ENCODE measurements at regions not wholly inside any gene's neighbourhood (a gene's known extent, or its start where the extent isn't known, plus 50 kb on each side); places are given as distances from the start of the nearest gene placed in this dataset.

- Mint-ChIP-seq H3K9me3 (no peaks in the 10 kb centered on the region), H3K27ac (no peak overlapping the region), H3K27me3 (peaks cover 0 to 8% of the 10 kb centered on the region in 2 donors), H3K4me3 (no peak overlapping the region), H3K36me3 (ENCODE audit: insufficient read depth) (peaks cover under 1% of the 10 kb centered on the region), H3K4me1 (ENCODE audit: low read depth in 2 of 2) (peaks cover 0 to 10% of the 10 kb centered on the region in 2 donors)
- DNase-seq (no peak), ATAC-seq (replicated peaks) (no peak)
These were observed 277.2 kb upstream of the SLC24A2 start for GRCh38 chr9:20065796-20066700.

DNA sequence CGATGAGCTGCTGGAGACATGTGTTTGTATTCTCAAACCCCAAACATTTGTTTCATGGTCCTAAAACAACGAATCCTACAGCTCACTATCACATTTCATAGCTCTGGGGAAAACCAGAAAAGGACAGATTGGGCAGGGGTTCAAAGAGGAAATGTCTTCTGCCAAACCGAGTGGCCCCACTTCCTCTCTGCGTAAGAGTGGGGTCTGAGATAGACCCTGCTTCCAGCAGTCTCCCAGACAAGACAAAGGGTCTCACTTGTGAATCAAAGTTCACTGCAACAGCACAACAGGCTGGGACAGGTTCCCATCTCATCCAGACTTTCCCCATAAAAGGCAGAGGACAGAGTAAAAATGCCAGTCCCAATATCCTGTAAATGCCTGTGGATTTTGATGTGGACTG, 276.2 kb upstream of the SLC24A2 start:
- Mint-ChIP-seq H3K9me3 (no peaks in the 10 kb centered on the region), H3K4me1 (ENCODE audit: low read depth in 2 of 2) (peaks cover 0 to 10% of the 10 kb centered on the region in 2 donors), H3K4me3 (no peak overlapping the region), H3K27ac (no peak overlapping the region), H3K36me3 (ENCODE audit: insufficient read depth) (no peaks in the 10 kb centered on the region), H3K27me3 (peaks cover 3 to 12% of the 10 kb centered on the region in 2 donors)
- no peak for ATAC-seq (replicated peaks)
- DNase-seq, result no peak

- H3K4me3 Mint-ChIP-seq, result no peak overlapping the region
- H3K9me3 Mint-ChIP-seq, result no peaks in the 10 kb centered on the region
- peaks cover 17 to 18% of the 10 kb centered on the region in 2 donors for H3K27me3 Mint-ChIP-seq
- H3K36me3 Mint-ChIP-seq (ENCODE audit: insufficient read depth), result no peaks in the 10 kb centered on the region
- ATAC-seq (replicated peaks) (no peak), DNase-seq (no peak)
- H3K27ac Mint-ChIP-seq, result no peak overlapping the region
- no peaks in the 10 kb centered on the region for H3K4me1 Mint-ChIP-seq (ENCODE audit: low read depth in 2 of 2)
These were observed 265.9 kb upstream of the SLC24A2 start for GRCh38 chr9:20054734-20055133.

- ATAC-seq (replicated peaks), result no peak
- Mint-ChIP-seq H3K27ac (no peak overlapping the region), H3K4me3 (no peak overlapping the region), H3K27me3 (peaks cover 0 to 6% of the 10 kb centered on the region in 2 donors), H3K36me3 (ENCODE audit: insufficient read depth) (no peaks in the 10 kb centered on the region), H3K9me3 (no peaks in the 10 kb centered on the region), H3K4me1 (ENCODE audit: low read depth in 2 of 2) (no peaks in the 10 kb centered on the region)
- DNase-seq, result no peak
These were observed 260.1 kb upstream of the SLC24A2 start for GRCh38 chr9:20048985-20049384.

DNA sequence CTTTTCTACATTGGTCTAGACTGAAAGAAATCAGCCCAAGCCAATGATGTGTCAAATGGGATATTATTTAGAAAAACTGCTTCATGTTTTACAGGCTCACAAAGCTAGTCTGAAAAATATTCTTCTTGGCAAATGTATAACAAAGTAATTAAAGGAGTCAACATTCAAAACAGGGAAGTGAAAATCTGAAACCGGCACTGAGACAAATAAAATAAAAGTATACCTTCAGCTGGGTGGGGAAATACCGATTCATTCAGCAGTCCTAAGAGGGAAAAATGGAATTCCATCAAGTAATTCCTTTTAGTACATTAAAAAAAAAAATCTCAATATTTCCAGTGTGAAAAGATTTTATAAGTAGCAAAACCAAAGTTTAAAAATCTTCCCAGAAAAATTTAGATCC, 259.6 kb upstream of the SLC24A2 start:
- DNase-seq (no peak), ATAC-seq (replicated peaks) (no peak)
- peaks cover 2 to 4% of the 10 kb centered on the region in 2 donors for H3K4me1 Mint-ChIP-seq (ENCODE audit: low read depth in 2 of 2)
- no peak overlapping the region for H3K4me3 Mint-ChIP-seq
- H3K27ac Mint-ChIP-seq, result no peak overlapping the region
- H3K9me3 Mint-ChIP-seq, result no peaks in the 10 kb centered on the region
- H3K36me3 Mint-ChIP-seq (ENCODE audit: insufficient read depth), result no peaks in the 10 kb centered on the region
- peaks cover 0 to 4% of the 10 kb centered on the region in 2 donors for H3K27me3 Mint-ChIP-seq

DNA sequence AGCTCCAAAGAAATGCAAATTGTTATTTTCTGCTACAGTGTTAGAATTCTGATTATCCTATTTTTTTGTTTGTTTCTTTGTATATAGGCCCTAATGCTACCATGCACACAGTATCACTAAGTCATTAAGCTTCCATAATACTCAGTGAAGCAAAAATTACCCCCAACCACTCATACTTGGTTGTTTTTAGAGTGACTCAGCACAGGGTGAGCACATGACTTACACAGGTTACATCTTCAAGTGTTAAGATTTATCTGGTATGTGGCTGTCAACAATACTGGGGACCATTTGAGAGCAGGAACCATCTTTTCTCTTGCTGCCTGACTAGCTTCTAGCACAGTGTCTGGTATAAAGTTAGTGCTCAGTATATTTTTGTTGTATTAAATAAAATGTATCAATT, 255.8 kb upstream of the SLC24A2 start:
- no peaks in the 10 kb centered on the region for H3K27me3 Mint-ChIP-seq
- peaks cover 12 to 21% of the 10 kb centered on the region in 2 donors for H3K4me1 Mint-ChIP-seq (ENCODE audit: low read depth in 2 of 2)
- H3K36me3 Mint-ChIP-seq (ENCODE audit: insufficient read depth), result peaks cover 2% of the 10 kb centered on the region
- no peaks in the 10 kb centered on the region for H3K9me3 Mint-ChIP-seq
- no peak overlapping the region for H3K4me3 Mint-ChIP-seq
- ATAC-seq (replicated peaks) (no peak), DNase-seq (no peak)
- no peak overlapping the region for H3K27ac Mint-ChIP-seq

DNA sequence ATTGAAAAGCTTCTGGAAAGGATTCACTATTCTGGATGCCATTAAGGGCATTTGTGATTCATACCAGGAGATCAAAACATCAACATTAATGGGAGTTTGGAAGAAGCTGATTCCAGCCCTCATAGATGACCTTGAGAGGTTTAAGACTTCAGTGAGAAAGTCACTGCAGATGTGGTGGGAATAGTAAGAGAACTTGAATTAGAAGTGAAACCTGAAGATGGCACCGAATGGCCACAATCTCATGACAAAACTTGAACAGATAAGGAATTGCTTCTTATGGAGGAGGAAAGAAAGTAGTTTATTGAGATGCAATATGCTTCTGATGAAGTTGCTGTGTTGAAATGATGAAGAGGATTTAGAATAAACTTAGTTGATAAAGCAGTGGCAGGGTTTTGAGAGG, 254.6 kb upstream of the SLC24A2 start:
- H3K4me3 Mint-ChIP-seq, result peak overlapping the region; percentile 79 to 85
- H3K27me3 Mint-ChIP-seq, result no peaks in the 10 kb centered on the region
- ATAC-seq (replicated peaks) (no peak), DNase-seq (no peak)
- no peaks in the 10 kb centered on the region for H3K9me3 Mint-ChIP-seq
- peaks cover 2% of the 10 kb centered on the region for H3K36me3 Mint-ChIP-seq (ENCODE audit: insufficient read depth)
- H3K27ac Mint-ChIP-seq, result peak overlapping the region; percentile 89 to 97
- H3K4me1 Mint-ChIP-seq (ENCODE audit: low read depth in 2 of 2), result peaks cover 12 to 24% of the 10 kb centered on the region in 2 donors

DNA sequence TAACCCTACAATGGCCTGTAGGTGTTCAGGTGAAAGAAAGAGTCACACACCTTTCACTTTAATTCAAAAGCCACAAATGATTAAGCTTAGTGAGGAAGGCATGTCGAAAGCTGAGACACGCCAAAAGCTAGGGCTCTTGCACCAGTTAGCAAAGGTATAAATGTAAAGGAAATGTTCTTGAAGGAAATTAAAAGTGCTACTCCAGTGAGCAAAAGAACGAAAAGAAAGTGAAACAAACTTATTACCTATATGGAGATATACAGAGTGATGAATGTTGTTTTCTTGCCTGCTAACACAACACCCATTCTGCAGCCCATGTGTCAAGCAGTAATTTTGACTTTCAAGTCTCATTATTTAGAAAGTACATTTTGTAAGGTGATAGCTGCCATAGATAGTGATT, 254.2 kb upstream of the SLC24A2 start:
- Mint-ChIP-seq H3K4me3 (peak overlapping the region; percentile 79 to 85), H3K9me3 (no peaks in the 10 kb centered on the region), H3K27me3 (no peaks in the 10 kb centered on the region), H3K27ac (peak overlapping the region; percentile 89 to 97), H3K36me3 (ENCODE audit: insufficient read depth) (peaks cover 2% of the 10 kb centered on the region), H3K4me1 (ENCODE audit: low read depth in 2 of 2) (peaks cover 12 to 24% of the 10 kb centered on the region in 2 donors)
- ATAC-seq (replicated peaks) (peak; percentile 53), DNase-seq (no peak)

GRCh38 chr9:20042128-20042711, 253.4 kb upstream of the SLC24A2 start:
- peak overlapping the region; percentile 89 to 97 for H3K27ac Mint-ChIP-seq
- no peak for DNase-seq
- peak overlapping the region; percentile 79 to 85 for H3K4me3 Mint-ChIP-seq

DNA sequence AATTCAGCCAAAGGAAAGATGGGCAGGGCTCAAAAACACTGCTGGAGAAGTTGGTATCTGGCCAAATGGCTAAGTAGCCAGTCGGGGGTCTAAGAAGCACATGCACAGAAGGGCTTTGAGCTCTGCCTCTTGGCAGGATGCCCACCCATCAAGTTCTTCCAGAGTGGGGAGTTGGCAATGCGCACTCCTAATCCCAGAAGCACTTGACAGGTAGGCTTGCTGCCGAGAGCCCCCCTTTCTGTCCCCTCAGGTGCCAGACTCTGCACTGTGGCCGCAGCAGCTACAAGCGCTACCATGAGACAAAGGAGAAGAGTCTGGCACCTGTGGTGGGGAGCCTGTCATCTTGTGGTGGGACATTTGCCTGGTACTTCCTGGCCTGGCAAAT, 252.9 kb upstream of the SLC24A2 start:
- H3K27me3 Mint-ChIP-seq, result no peaks in the 10 kb centered on the region
- ATAC-seq (replicated peaks) (peak; percentile 88), DNase-seq (peak; percentile 19 to 39 (median 24))
- H3K9me3 Mint-ChIP-seq, result no peaks in the 10 kb centered on the region
- H3K4me3 Mint-ChIP-seq, result peak overlapping the region in 1 of 2 donors; percentile 85
- peaks cover 2% of the 10 kb centered on the region for H3K36me3 Mint-ChIP-seq (ENCODE audit: insufficient read depth)
- H3K4me1 Mint-ChIP-seq (ENCODE audit: low read depth in 2 of 2), result peaks cover 12 to 24% of the 10 kb centered on the region in 2 donors
- peak overlapping the region; percentile 89 to 97 for H3K27ac Mint-ChIP-seq

More at GRCh38 chr9:20042128-20042711, 253.4 kb upstream of the SLC24A2 start:
- Mint-ChIP-seq H3K9me3 (no peaks in the 10 kb centered on the region), H3K27me3 (no peaks in the 10 kb centered on the region), H3K4me1 (ENCODE audit: low read depth in 2 of 2) (peaks cover 12 to 24% of the 10 kb centered on the region in 2 donors), H3K36me3 (ENCODE audit: insufficient read depth) (peaks cover 2% of the 10 kb centered on the region)
- ATAC-seq (replicated peaks), result peak; percentile 16

GRCh38 chr9:20040991-20041696, 252.3 kb upstream of the SLC24A2 start:
- H3K27me3 Mint-ChIP-seq, result no peaks in the 10 kb centered on the region
- peaks cover 2% of the 10 kb centered on the region for H3K36me3 Mint-ChIP-seq (ENCODE audit: insufficient read depth)
- no peak for DNase-seq
- H3K4me3 Mint-ChIP-seq, result no peak overlapping the region
- peaks cover 12 to 24% of the 10 kb centered on the region in 2 donors for H3K4me1 Mint-ChIP-seq (ENCODE audit: low read depth in 2 of 2)
- ATAC-seq (replicated peaks), result no peak
- peak overlapping the region; percentile 89 to 97 for H3K27ac Mint-ChIP-seq
- H3K9me3 Mint-ChIP-seq, result no peaks in the 10 kb centered on the region

DNA sequence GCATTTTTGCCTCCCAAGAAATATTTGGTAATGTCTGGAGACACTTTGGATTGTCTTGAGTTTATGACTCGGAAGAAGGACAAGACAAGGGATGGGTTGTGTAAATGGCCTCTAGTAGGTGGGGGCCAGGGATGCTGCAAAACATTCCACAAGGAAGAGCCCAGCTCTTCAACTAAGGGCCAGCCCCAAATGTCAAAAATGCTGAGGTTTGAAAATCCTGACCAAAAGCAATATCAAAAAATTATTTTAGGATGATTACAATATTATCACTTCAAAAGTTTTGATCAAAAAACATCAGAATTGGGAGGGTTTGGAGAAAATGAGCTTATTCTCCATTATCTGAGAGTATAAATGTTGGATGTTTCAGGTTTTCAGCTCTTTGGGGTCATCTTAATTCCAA, 248.9 kb upstream of the SLC24A2 start:
- Mint-ChIP-seq H3K36me3 (ENCODE audit: insufficient read depth) (peaks cover 2% of the 10 kb centered on the region), H3K9me3 (no peaks in the 10 kb centered on the region), H3K27me3 (no peaks in the 10 kb centered on the region), H3K4me1 (ENCODE audit: low read depth in 2 of 2) (peaks cover 5 to 12% of the 10 kb centered on the region in 2 donors), H3K27ac (no peak overlapping the region), H3K4me3 (no peak overlapping the region)
- DNase-seq (no peak), ATAC-seq (replicated peaks) (no peak)

- ATAC-seq (replicated peaks) (no peak), DNase-seq (no peak)
- Mint-ChIP-seq H3K4me3 (no peak overlapping the region), H3K36me3 (ENCODE audit: insufficient read depth) (no peaks in the 10 kb centered on the region), H3K9me3 (no peaks in the 10 kb centered on the region), H3K27ac (no peak overlapping the region), H3K27me3 (no peaks in the 10 kb centered on the region), H3K4me1 (ENCODE audit: low read depth in 2 of 2) (no peaks in the 10 kb centered on the region)
These were observed 244.7 kb upstream of the SLC24A2 start for GRCh38 chr9:20033511-20033910.

All from effector memory CD8-positive, alpha-beta T cell (primary cell).